Liver (tissue), 8 donors: ENCODE measurements at regions not wholly inside any gene's neighbourhood (a gene's known extent, or its start where the extent isn't known, plus 50 kb on each side); places are given as distances from the start of the nearest gene placed in this dataset.

Source experiments
- DNase-seq: peaks from one replicate; pipeline ENCODE4 v3.0.0-alpha.2; 2017; ENCODE audit warnings: low spot score
- H3K27ac ChIP-seq, 2 donors: one replicate each; pipeline ENCODE4 v1.7.0; 2013; ENCODE audit warnings: inconsistent platforms in 2 of 2, low read length in 2 of 2, control low read depth in 1 of 2, low read depth in 1 of 2, mild to moderate bottlenecking in 1 of 2
- H3K27me3 ChIP-seq, 4 donors: one replicate each; pipeline versions ENCODE4 v1.6.1 to v1.7.0; 2013; ENCODE audit warnings: low read length in 3 of 4, inconsistent platforms in 1 of 4, mild to moderate bottlenecking in 1 of 4, moderate library complexity in 1 of 4; ENCODE audit not compliant: control insufficient read depth in 4 of 4, insufficient read depth in 4 of 4
- H3K36me3 ChIP-seq, 4 donors: one replicate each; pipeline versions ENCODE4 v1.6.1 to v1.7.0; 2013; ENCODE audit warnings: low read length in 3 of 4, mild to moderate bottlenecking in 3 of 4, low read depth in 1 of 4, moderate library complexity in 1 of 4; ENCODE audit not compliant: control insufficient read depth in 4 of 4, insufficient read depth in 3 of 4
- H3K4me1 ChIP-seq, 4 donors: one replicate each; pipeline versions ENCODE4 v1.6.1 to v1.7.0; 2013; ENCODE audit warnings: low read length in 3 of 4, mild to moderate bottlenecking in 3 of 4, moderate library complexity in 1 of 4; ENCODE audit not compliant: control insufficient read depth in 4 of 4, insufficient read depth in 4 of 4
- H3K4me3 ChIP-seq, 3 donors: one replicate each; pipeline versions ENCODE4 v1.6.1 to v1.7.0; 2013; ENCODE audit warnings: low read length in 3 of 3, control low read depth in 1 of 3, low read depth in 1 of 3, mild to moderate bottlenecking in 1 of 3
- H3K9ac ChIP-seq, 2 donors: one replicate each; pipeline ENCODE4 v1.7.0; 2013; ENCODE audit warnings: low read length in 2 of 2, mild to moderate bottlenecking in 2 of 2, moderate library complexity in 2 of 2, control low read depth in 1 of 2, low read depth in 1 of 2
- H3K9me3 ChIP-seq, 4 donors: one replicate each; pipeline versions ENCODE4 v1.6.1 to v1.7.0; 2013; ENCODE audit warnings: low read length in 3 of 4; ENCODE audit not compliant: control insufficient read depth in 4 of 4
- ATF3 ChIP-seq: IDR thresholded peaks from 2 replicates; pipeline ENCODE4 v1.6.1; 2016; ENCODE audit warnings: antibody characterized with exemption
- CTCF ChIP-seq: fragments of 150-350 bp; IDR thresholded peaks from 2 replicates; pipeline ENCODE4 v1.5.1; 2017; ENCODE audit warnings: improper control_type of control experiment, low read depth, low read length; ENCODE audit not compliant: missing input control
- EGR1 ChIP-seq, 2 donors: IDR thresholded peaks; 2 replicates each; pipeline ENCODE4 v1.6.1; 2016 to 2018; ENCODE audit warnings: antibody characterized with exemption in 2 of 2, low read depth in 2 of 2
- FOXA1 ChIP-seq: IDR thresholded peaks from 2 replicates; pipeline ENCODE4 v1.6.1; 2016; ENCODE audit warnings: antibody characterized with exemption
- FOXA2 ChIP-seq: IDR thresholded peaks from 2 replicates; pipeline ENCODE4 v1.6.1; 2016; ENCODE audit warnings: antibody characterized with exemption
- GABPA ChIP-seq, 2 donors: IDR thresholded peaks in 1 of 2; conservative IDR thresholded peaks in 1 of 2; 2 replicates each; pipeline ENCODE4 v1.6.1; 2016; ENCODE audit warnings: antibody characterized with exemption in 2 of 2, mild to moderate bottlenecking in 1 of 2, moderate library complexity in 1 of 2
- HNF4A ChIP-seq, 2 donors: conservative IDR thresholded peaks; 2 replicates each; pipeline ENCODE4 v1.6.1; 2016; ENCODE audit warnings: antibody characterized with exemption in 2 of 2, mild to moderate bottlenecking in 2 of 2
- HNF4G ChIP-seq: IDR thresholded peaks from 2 replicates; pipeline ENCODE4 v1.6.1; 2016; ENCODE audit warnings: antibody characterized with exemption
- JUND ChIP-seq, 2 donors: IDR thresholded peaks; 2 replicates each; pipeline ENCODE4 v1.6.1; 2016; ENCODE audit warnings: antibody characterized with exemption in 2 of 2
- MAX ChIP-seq: IDR thresholded peaks from 2 replicates; pipeline ENCODE4 v1.6.1; 2016; ENCODE audit warnings: antibody characterized with exemption
- NR2F2 ChIP-seq: IDR thresholded peaks from 2 replicates; pipeline ENCODE4 v1.6.1; 2016; ENCODE audit warnings: antibody characterized with exemption
- RAD21 ChIP-seq, 2 donors: IDR thresholded peaks; 2 replicates each; pipeline ENCODE4 v1.6.1; 2016; ENCODE audit warnings: antibody characterized with exemption in 2 of 2, mild to moderate bottlenecking in 2 of 2
- REST ChIP-seq: IDR thresholded peaks from 2 replicates; pipeline ENCODE4 v1.6.1; 2016; ENCODE audit warnings: antibody characterized with exemption, mild to moderate bottlenecking
- RXRA ChIP-seq, 2 donors: IDR thresholded peaks; 2 replicates each; pipeline ENCODE4 v1.6.1; 2017 to 2018; ENCODE audit warnings: antibody characterized with exemption in 2 of 2, mild to moderate bottlenecking in 1 of 2
- SP1 ChIP-seq: IDR thresholded peaks from 2 replicates; pipeline ENCODE4 v1.6.1; 2018; ENCODE audit warnings: antibody characterized with exemption, mild to moderate bottlenecking
- TAF1 ChIP-seq: conservative IDR thresholded peaks from 2 replicates; pipeline ENCODE4 v1.6.1; 2016; ENCODE audit warnings: antibody characterized with exemption, mild to moderate bottlenecking
- YY1 ChIP-seq: IDR thresholded peaks from 2 replicates; pipeline ENCODE4 v1.6.1; 2016; ENCODE audit warnings: antibody characterized with exemption, mild to moderate bottlenecking
- ZBTB33 ChIP-seq: IDR thresholded peaks from 2 replicates; pipeline ENCODE4 v1.6.1; 2016; ENCODE audit warnings: antibody characterized with exemption
- WGBS: extraction: QIAGEN DNeasy Blood & Tissue Kit; methylation state at CpG from one replicate; pipeline ENCODE4 v1.1.7; 2013; 5-methylcytosine and 5-hydroxymethylcytosine counted together
- donor health status: healthy.
- donor health status: healthy.
- donor health status: healthy.
- donor health status: healthy.
- donor health status: healthy.

- TF ChIP-seq HNF4A (conservative IDR thresholded peaks at IDR 0.05) (no peak), TAF1 (no peak), MAX (no peak), FOXA1 (no peak), ZBTB33 (no peak), ATF3 (no peak), RXRA (IDR thresholded peaks at IDR 0.05) (no peak), FOXA2 (no peak), REST (no peak), YY1 (no peak), EGR1 (IDR thresholded peaks at IDR 0.05; ENCODE audit: low read depth in 2 of 2) (no peak), JUND (IDR thresholded peaks at IDR 0.05) (no peak), NR2F2 (no peak), HNF4G (no peak), SP1 (no peak), RAD21 (IDR thresholded peaks at IDR 0.05) (no peak), CTCF (no peak), GABPA (IDR thresholded peaks at IDR 0.05 in 1 of 2, conservative IDR thresholded peaks at IDR 0.05 in 1 of 2) (no peak)
- Histone ChIP-seq H3K36me3 (no peaks in the 10 kb centered on the region), H3K9ac (no peak overlapping the region), H3K4me1 (no peaks in the 10 kb centered on the region), H3K27ac (no peak overlapping the region), H3K4me3 (no peak overlapping the region), H3K9me3 (no peaks in the 10 kb centered on the region), H3K27me3 (no peaks in the 10 kb centered on the region)
- WGBS = 98% methylated on average over 2 of the region's 2 CpGs
- no peak for DNase-seq
Measured at GRCh38 chr10:63755441-63755840, 234.2 kb downstream of the REEP3 start.

- Histone ChIP-seq H3K4me1 (no peaks in the 10 kb centered on the region), H3K9ac (no peak overlapping the region), H3K27me3 (no peaks in the 10 kb centered on the region), H3K36me3 (no peaks in the 10 kb centered on the region), H3K9me3 (no peaks in the 10 kb centered on the region), H3K27ac (no peak overlapping the region), H3K4me3 (no peak overlapping the region)
- TF ChIP-seq HNF4A (conservative IDR thresholded peaks at IDR 0.05) = no peak
- TF ChIP-seq RAD21 (IDR thresholded peaks at IDR 0.05) = no peak
- TF ChIP-seq MAX = no peak
- no peak for TF ChIP-seq ZBTB33
- TF ChIP-seq FOXA1 = no peak
- TF ChIP-seq TAF1 = no peak
- TF ChIP-seq NR2F2 = no peak
- no peak for TF ChIP-seq SP1
- TF ChIP-seq ATF3 = no peak
- no peak for TF ChIP-seq JUND (IDR thresholded peaks at IDR 0.05)
- no peak for TF ChIP-seq HNF4G
- no peak for TF ChIP-seq FOXA2
- no peak for TF ChIP-seq EGR1 (IDR thresholded peaks at IDR 0.05; ENCODE audit: low read depth in 2 of 2)
- TF ChIP-seq RXRA (IDR thresholded peaks at IDR 0.05) = no peak
- TF ChIP-seq GABPA (IDR thresholded peaks at IDR 0.05 in 1 of 2, conservative IDR thresholded peaks at IDR 0.05 in 1 of 2) = no peak
- no peak for DNase-seq
- WGBS = 82% methylated on average over 2 of the region's 2 CpGs
Measured at GRCh38 chr10:63757067-63757466, 235.9 kb downstream of the REEP3 start.
